ENCODE measurements at regions not wholly inside any gene's neighbourhood (a gene's known extent, or its start where the extent isn't known, plus 50 kb on each side); places are given as distances from the start of the nearest gene placed in this dataset.

- no peak for TF ChIP-seq TAF1 (IDR thresholded peaks at IDR 0.05; ENCODE audit: borderline replicate concordance, low read depth, low read length)
- no peak for TF ChIP-seq POLR2A (IDR thresholded peaks at IDR 0.05; ENCODE audit: low read depth, low read length)
- TF ChIP-seq POLR2AphosphoS5 (IDR thresholded peaks at IDR 0.05; ENCODE audit: low read depth, low read length) = no peak
Observed at GRCh38 chr13:89294115-89294867, 1623.1 kb downstream of the SLITRK5 start.

Measured in GM12892 (cell line).